ENCODE measurements at regions not wholly inside any gene's neighbourhood (a gene's known extent, or its start where the extent isn't known, plus 50 kb on each side); places are given as distances from the start of the nearest gene placed in this dataset.

GRCh38 chr1:229093238-229093540 is 177.7 kb upstream of the RAB4A start:
- TF ChIP-seq ZNF770 (CRISPR knock-in tag; IDR thresholded peaks at IDR 0.05) = no peak
- ChIA-PET CTCF (ENCODE audit: low intra/inter-chr PET ratio, low total read pairs) (no interaction called here), POLR2A (no interaction called here)
- Histone ChIP-seq H3K4me1 (ENCODE audit: insufficient read depth, low read length) (peaks cover 41% of the 10 kb centered on the region), H3K4me2 (ENCODE audit: low read depth, low read length) (no peak overlapping the region), H3K36me3 (replicated peaks in 1 of 2; ENCODE audit: control insufficient read depth in 1 of 2, insufficient read depth in 2 of 2, low read length in 2 of 2) (no peaks in the 10 kb centered on the region), H3K4me3 (replicated peaks in 1 of 3; ENCODE audit: insufficient read depth in 1 of 3, low read depth in 2 of 3, low read length in 3 of 3) (no peak overlapping the region), H3K9me3 (ENCODE audit: low read length) (peaks cover 7% of the 10 kb centered on the region; the same call in 1 of the 2 replicates), H3K27me3 (ENCODE audit: control insufficient read depth in 1 of 2, insufficient read depth in 2 of 2, low read length in 2 of 2) (no peaks in the 10 kb centered on the region), H3K9ac (ENCODE audit: insufficient read depth, low read depth, low read length) (no peak overlapping the region), H3K79me2 (ENCODE audit: insufficient read depth, low read length) (no peaks in the 10 kb centered on the region), H4K20me1 (ENCODE audit: insufficient read depth, low read length) (no peaks in the 10 kb centered on the region), H3K27ac (ENCODE audit: extremely low read length, insufficient read depth, low read length) (no peak overlapping the region), H2AFZ (ENCODE audit: low read length) (no peak overlapping the region)
- no peak for ATAC-seq
- intact Hi-C loops (cut with micrococcal nuclease; ENCODE audit: unreplicated experiment) = no loop called here
- FAIRE-seq = no peak
- in situ Hi-C loops (cut with HindIII; ENCODE audit: extremely low pct_ligation_motif_present, low pct_unique_long_range_greater_than_20kb) = no loop called here
- 86% methylated on average over 2 of the region's 2 CpGs for WGBS (ENCODE audit: low lambda C conversion rate)
- no TSS peak for BruUV-seq (replicated peaks)
- no peak for DNase-seq (ENCODE audit: low spot score)

GRCh38 chr1:229093609-229094336 is 177.1 kb upstream of the RAB4A start:
- Histone ChIP-seq H4K20me1 (ENCODE audit: insufficient read depth, low read length) (no peaks in the 10 kb centered on the region), H3K79me2 (ENCODE audit: insufficient read depth, low read length) (no peaks in the 10 kb centered on the region), H3K27me3 (ENCODE audit: control insufficient read depth in 1 of 2, insufficient read depth in 2 of 2, low read length in 2 of 2) (no peaks in the 10 kb centered on the region), H3K4me3 (replicated peaks in 1 of 3; ENCODE audit: insufficient read depth in 1 of 3, low read depth in 2 of 3, low read length in 3 of 3) (no peak overlapping the region), H3K4me2 (ENCODE audit: low read depth, low read length) (no peak overlapping the region), H3K9me3 (ENCODE audit: low read length) (peaks cover 7% of the 10 kb centered on the region; the same call in 1 of the 2 replicates), H3K27ac (ENCODE audit: extremely low read length, insufficient read depth, low read length) (no peak overlapping the region), H3K4me1 (ENCODE audit: insufficient read depth, low read length) (peaks cover 47% of the 10 kb centered on the region), H3K9ac (ENCODE audit: insufficient read depth, low read depth, low read length) (no peak overlapping the region), H2AFZ (ENCODE audit: low read length) (no peak overlapping the region), H3K36me3 (replicated peaks in 1 of 2; ENCODE audit: control insufficient read depth in 1 of 2, insufficient read depth in 2 of 2, low read length in 2 of 2) (no peaks in the 10 kb centered on the region)
- in situ Hi-C loops (cut with HindIII; ENCODE audit: extremely low pct_ligation_motif_present, low pct_unique_long_range_greater_than_20kb) (no loop called here), intact Hi-C loops (cut with micrococcal nuclease; ENCODE audit: unreplicated experiment) (no loop called here)
- FAIRE-seq = no peak
- no TSS peak for BruUV-seq (replicated peaks)
- 80% methylated on average over 5 of the region's 5 CpGs for WGBS (ENCODE audit: low lambda C conversion rate)
- DNase-seq (ENCODE audit: low spot score) = no peak
- ChIA-PET CTCF (ENCODE audit: low intra/inter-chr PET ratio, low total read pairs) (no interaction called here), POLR2A (no interaction called here)
- ATAC-seq = no peak
- TF ChIP-seq ZBTB7B (CRISPR knock-in tag; IDR thresholded peaks at IDR 0.05) (no peak), ZNF572 (CRISPR knock-in tag; IDR thresholded peaks at IDR 0.05) (no peak), GTF2F1 (IDR thresholded peaks at IDR 0.05; ENCODE audit: low read length) (no peak), SATB2 (CRISPR knock-in tag; IDR thresholded peaks at IDR 0.05) (no peak), PAWR (CRISPR knock-in tag; IDR thresholded peaks at IDR 0.05; ENCODE audit: borderline replicate concordance) (no peak), MED1 (CRISPR knock-in tag; IDR thresholded peaks at IDR 0.05) (no peak), ZNF615 (CRISPR knock-in tag; IDR thresholded peaks at IDR 0.05; ENCODE audit: borderline replicate concordance) (no peak), ZNF775 (CRISPR knock-in tag; IDR thresholded peaks at IDR 0.05; ENCODE audit: borderline replicate concordance) (no peak), ZNF670 (CRISPR knock-in tag; IDR thresholded peaks at IDR 0.05; ENCODE audit: borderline replicate concordance) (no peak), YEATS4 (CRISPR knock-in tag; IDR thresholded peaks at IDR 0.05; ENCODE audit: borderline replicate concordance) (no peak), TRIM22 (IDR thresholded peaks at IDR 0.05) (no peak), PLSCR1 (CRISPR knock-in tag; IDR thresholded peaks at IDR 0.05; ENCODE audit: borderline replicate concordance) (no peak)

Data from HepG2 (cell line).